HG02763 (cell line): ENCODE measurements at regions not wholly inside any gene's neighbourhood (a gene's known extent, or its start where the extent isn't known, plus 50 kb on each side); places are given as distances from the start of the nearest gene placed in this dataset.
"Not testable (repeated sequence)": the region's sequence is repeated elsewhere in the genome, so short reads cannot be mapped to it uniquely, and the experiment has no call there.

Experiments used
- ATAC-seq: cut with Tn5 transposase; IDR thresholded peaks from one replicate; pipeline ENCODE4 v1.9.1; 2021; ENCODE audit warnings: mild to moderate bottlenecking, moderate library complexity; ENCODE audit not compliant: unreplicated experiment

DNA sequence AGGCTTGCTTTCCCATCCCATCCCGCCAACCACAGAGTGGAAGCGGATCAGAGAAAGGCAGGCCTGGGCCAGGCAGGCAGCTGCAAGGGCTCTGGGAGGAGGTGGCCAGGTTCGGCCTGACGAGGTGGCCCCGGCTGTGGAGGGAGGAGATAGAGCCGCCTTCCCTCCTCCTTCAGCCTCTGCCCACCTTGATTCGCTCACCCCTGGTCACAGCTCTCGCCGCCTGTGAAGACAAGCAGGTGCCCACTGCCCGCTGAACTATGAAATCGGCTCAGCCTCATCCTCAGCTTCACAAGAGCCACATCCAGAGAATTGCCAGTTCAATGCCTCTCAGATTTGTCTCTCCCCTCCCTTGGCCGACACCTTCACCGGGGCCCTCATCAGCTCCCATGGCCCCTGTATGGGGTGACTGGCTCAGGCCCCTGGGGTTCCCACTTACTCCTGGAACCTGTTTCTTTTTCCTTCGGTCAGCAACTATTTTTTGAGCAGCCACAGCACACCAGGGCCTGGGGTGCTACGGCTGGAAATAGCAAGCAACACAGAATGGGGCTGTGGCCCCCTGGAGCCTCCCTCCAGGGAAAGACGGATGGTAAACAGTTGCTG is 80.0 kb upstream of the CHST15 start:
- no peak for ATAC-seq

GRCh38 chr10:124172181-124172916 is 79.0 kb upstream of the CHST15 start:
- ATAC-seq: no peak

DNA sequence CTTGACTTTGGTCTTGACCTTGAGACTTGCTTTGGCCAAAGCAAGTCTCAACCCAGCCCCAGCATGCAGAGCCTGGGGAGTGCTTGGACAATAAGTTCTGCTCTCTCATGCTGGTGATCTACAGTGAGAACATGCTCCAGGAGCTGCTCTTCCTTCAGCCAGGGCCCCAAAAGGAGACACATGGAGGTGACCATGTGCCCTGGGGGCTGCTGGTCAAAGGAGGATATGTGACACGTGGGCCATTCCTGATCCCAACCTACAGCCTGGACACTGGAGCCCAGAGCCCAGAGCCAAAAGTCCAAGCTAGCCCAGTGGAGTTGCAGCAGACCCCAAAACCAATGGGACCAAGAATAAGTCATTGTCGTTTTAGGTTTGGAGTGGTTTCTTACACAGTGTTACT is 78.2 kb upstream of the CHST15 start:
- ATAC-seq: no peak

DNA sequence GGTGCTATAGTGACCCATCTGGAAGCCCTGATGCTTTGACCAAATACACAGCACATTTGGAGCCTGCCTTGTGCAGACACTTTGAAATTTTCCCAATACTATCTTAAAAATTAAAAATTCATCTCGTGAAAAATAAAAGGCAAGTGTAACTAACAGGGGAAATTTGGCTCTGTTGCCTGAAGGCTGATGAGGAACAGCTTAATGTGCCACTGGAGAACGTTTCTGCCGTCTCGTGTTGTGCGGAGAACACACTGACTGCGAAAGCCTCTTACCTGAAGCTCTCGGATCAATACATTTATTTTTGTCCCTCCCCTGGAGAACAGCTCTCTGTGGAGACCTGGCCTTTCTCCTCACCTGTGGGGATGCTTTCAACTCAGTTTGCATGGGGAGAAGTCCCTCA is 77.2 kb upstream of the CHST15 start:
- ATAC-seq: no peak

DNA sequence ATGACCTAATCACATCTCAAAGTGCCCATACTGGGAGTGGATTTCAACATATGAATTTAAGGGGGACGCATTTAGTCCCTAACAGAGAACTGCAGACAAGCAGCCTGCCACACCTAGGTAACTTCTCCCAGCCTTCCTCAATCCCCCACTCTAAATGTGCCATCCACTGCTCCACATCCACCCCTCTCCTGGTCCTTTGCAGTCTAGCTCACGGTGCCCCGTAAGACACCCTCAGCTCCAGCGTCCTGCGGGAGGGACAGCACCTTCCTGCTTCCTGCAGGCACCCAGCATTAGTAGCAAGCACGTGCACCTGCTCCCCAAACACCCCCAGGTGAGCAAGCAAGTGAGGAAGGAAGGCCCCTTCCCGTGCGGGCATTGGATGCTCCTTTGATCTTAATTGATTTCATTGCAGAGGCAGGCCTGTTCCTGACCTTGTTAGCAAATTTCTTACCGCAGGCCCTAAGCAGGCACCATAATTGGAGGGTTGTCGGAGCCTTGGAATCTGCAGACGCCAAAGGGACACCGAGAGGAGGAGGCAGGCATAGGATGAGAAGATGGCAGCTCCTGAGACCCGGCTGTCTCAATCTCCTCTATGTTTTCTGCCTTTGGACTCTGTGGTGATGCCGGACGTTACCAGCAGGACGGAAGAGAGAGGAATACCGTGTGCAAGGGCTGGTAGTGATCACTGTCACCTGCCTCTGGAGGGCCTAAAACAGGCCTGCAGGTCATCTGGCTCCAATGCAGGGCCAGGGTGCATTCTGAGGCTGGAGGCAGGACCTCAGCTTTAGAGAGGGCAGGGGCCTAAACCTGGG is 75.8 kb upstream of the CHST15 start:
- no peak for ATAC-seq

DNA sequence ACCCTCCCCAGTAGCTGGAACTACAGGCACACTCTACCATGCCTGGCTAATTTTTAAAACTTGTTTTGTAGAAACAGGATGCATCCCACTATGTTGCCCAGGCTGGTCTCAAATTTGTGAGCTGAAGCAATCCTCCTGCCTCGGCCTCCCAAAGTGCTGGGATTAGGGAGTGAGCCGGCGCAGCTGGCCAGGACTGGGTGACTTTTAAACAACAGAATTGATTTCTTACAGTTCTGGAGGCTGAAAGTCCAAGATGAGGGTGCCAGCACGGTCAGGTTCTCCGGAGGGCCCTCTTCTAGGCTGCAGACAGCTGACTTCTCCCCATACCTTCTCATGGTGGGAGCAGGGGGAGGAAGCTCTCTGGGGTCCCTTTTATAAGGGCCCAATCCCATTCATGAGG is 75.2 kb upstream of the CHST15 start:
- ATAC-seq: no peak

GRCh38 chr10:124167925-124168324 is 74.5 kb upstream of the CHST15 start:
- ATAC-seq: not testable (repeated sequence)

DNA sequence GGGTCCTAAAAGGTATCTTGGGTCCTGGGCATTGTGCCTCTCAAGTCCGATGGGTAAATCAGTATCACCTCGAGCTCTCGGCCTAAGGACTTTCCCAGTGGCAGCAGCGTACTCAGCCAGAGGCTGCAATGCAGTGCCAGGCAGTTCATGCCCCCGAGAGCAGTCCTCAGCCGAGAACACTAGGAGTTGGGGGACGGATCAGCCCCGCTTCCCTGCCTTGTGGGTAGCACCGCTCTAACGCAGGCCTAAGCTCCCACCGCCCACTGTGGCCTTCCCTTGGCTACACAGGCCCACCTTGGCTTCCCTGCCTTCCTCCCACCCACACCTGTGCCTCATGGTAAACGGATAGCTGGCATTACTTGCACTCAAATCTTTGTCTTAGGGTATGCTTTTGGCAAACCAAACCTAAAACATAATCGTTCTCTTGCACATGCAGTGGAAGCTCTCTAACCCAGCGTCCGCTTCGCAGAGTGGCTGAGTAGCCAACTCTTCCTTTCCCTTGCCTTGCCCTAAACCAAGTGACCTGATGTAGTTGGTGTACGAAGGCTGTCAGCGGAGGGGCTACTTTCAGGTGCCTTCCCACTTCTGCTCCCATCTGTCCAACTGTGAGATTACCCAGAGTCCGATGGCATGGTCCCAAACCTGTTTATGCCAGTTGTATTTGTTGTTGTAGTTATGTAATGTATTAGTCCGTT is 73.2 kb upstream of the CHST15 start:
- ATAC-seq: no peak

DNA sequence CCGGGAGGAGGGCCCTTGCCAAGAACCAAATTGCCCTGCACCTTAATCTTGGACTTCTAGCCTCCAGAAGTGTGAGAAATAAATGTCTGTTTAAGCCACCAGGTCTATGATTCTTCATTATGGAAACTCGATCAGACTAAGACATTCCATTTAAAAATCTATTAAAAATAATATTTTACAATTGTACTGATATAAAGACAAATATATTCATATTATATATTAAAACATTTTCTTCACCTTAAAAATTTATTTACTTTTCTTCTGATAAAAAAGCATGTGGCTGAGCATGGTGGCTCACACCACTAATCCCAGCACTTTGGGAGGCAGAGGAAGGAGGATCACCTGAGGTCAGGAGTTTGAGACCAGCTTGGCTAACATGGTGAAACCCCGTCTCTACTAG is 72.4 kb upstream of the CHST15 start:
- no peak for ATAC-seq

DNA sequence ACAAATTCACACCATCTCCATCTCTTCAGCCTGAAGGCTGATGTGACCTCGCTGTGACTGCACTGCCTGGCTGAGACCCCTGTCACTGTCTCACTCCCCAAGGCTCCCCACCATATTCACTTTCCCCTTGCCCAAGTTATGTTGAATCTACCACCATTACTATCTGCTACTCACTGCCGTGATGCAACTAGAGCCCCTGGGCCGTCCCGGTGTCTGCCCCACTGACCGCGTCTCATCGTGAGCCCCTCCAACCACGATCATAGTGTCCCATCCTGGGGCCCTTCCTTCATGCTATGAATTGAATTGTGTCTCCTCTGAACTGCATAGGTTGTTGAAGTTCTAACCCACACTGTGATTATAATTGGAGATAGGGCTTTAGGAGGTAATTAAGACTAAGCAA is 71.9 kb upstream of the CHST15 start:
- no peak for ATAC-seq

- no peak for ATAC-seq
Measured at GRCh38 chr10:124164264-124164663, 70.9 kb upstream of the CHST15 start.

- ATAC-seq: no peak
Measured at GRCh38 chr10:124162774-124163354, 69.5 kb upstream of the CHST15 start.

DNA sequence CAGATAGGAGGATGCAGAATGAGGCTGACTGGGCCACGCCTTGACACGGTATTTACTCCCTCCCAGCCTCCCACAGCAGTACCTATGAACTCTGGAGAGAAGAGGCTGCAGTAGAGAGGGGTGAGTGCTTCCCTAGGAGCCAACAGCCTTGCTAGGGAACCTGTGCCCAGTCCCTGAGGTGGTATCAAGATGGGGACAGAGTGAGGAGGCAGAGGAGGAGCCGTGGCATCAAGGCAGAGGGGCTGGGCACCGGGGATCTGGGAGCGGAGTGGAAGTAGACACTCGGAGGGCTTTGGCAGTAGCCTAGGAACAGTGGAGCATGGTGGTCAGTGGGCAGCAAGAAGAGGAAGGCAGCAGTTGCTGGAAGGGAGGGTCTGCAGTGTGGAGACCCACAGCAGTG is 68.7 kb upstream of the CHST15 start:
- no peak for ATAC-seq

GRCh38 chr10:124161601-124162000 is 68.2 kb upstream of the CHST15 start:
- no peak for ATAC-seq

DNA sequence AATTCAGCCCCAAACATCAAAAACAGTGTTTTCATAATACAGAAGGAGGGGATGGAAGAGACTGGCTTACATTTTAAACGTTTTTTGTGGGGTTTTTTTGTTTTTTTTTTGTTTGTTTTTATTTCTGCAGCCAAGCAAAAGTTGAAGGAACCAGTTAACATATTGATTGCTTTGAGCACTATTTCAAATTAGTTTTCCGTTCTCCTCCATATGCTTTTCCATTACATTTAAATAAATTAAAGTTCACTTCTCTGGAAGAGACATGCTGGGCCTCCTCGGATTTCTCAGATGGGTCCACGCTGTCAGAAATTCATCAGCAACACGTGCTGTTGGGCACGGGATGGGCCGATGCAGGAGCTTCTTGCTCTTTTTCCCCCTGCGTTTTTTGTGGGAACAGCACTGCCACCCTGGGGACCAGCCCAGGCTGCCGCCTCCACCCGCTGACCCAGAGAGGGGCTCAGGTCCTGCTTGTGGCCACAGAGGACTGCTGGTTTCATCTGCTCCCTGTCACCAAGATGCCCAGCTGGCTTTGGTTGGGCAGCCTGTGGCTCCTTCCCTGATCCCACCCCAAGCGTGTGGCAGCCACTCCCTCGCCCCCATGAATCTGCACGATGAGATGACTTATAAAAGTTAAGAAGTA is 67.7 kb upstream of the CHST15 start:
- ATAC-seq: no peak

- no peak for ATAC-seq
Measured at GRCh38 chr10:124160176-124160575, 66.8 kb upstream of the CHST15 start.

GRCh38 chr10:124159153-124159552 is 65.8 kb upstream of the CHST15 start:
- ATAC-seq: no peak

DNA sequence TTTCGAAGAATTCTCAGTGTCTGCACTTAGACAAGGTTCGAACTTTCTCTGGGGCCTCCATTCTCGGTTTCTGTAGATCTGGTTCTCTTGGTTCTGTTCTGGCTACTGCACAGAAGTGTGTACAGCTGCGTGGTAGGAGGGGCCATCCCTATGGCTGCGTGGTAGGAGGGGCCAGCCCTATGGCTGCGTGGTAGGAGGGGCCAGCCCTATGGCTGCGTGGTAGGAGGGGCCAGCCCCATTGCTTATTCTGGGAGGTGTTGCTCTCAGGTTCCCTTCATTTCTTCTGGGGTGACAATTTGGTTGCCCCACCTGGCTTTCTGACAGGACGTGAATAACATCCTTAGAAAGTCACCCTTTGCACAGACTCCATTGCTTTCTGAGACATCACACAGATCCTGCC is 65.2 kb upstream of the CHST15 start:
- no peak for ATAC-seq

GRCh38 chr10:124157271-124157681 is 63.9 kb upstream of the CHST15 start:
- no peak for ATAC-seq

GRCh38 chr10:124156524-124157260 is 63.3 kb upstream of the CHST15 start:
- no peak for ATAC-seq
